GM12864 (cell line): ENCODE measurements at regions not wholly inside any gene's neighbourhood (a gene's known extent, or its start where the extent isn't known, plus 50 kb on each side); places are given as distances from the start of the nearest gene placed in this dataset.

Experiments used
- DNase-seq: peaks from one replicate; pipeline ENCODE4 v3.0.0-alpha.2; 2011; ENCODE audit warnings: low read depth
- H3K4me3 ChIP-seq: 2 replicates; pipeline ENCODE4 v1.5.1; 2011; ENCODE audit warnings: mild to moderate bottlenecking, low read depth, low read length, control low read depth
- TF ChIP-seq, protein P1 (sequence below): IDR thresholded peaks from 2 replicates; pipeline ENCODE4 v1.5.1; 2011; ENCODE audit warnings: low read depth, mild to moderate bottlenecking, moderate library complexity, low read length, control low read depth, inconsistent platforms; ENCODE audit errors: missing control alignments

DNA sequence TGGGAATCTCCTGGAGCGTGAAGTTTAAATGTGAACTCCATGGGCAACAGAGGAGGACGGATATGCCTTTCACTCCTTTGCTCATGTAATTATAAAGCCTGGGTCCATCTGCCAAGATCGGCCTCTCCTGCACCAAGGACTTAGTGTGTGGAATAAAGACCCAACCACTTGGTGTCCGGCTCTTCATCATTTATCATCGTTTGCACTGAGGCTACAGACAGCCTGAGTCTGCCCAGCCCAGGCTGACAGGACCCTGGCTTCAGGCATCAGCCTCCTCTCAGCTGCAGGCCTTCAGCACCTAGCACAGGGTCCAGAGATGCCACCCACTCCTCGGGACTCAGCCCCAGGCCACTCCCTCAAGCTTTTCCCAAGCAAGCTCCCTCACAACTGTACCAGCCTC is 206.8 kb upstream of the IPO5 start:
- H3K4me3 ChIP-seq: no peak overlapping the region
- TF ChIP-seq, protein P1, sequence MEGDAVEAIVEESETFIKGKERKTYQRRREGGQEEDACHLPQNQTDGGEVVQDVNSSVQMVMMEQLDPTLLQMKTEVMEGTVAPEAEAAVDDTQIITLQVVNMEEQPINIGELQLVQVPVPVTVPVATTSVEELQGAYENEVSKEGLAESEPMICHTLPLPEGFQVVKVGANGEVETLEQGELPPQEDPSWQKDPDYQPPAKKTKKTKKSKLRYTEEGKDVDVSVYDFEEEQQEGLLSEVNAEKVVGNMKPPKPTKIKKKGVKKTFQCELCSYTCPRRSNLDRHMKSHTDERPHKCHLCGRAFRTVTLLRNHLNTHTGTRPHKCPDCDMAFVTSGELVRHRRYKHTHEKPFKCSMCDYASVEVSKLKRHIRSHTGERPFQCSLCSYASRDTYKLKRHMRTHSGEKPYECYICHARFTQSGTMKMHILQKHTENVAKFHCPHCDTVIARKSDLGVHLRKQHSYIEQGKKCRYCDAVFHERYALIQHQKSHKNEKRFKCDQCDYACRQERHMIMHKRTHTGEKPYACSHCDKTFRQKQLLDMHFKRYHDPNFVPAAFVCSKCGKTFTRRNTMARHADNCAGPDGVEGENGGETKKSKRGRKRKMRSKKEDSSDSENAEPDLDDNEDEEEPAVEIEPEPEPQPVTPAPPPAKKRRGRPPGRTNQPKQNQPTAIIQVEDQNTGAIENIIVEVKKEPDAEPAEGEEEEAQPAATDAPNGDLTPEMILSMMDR: no peak
- DNase-seq: no peak

DNA sequence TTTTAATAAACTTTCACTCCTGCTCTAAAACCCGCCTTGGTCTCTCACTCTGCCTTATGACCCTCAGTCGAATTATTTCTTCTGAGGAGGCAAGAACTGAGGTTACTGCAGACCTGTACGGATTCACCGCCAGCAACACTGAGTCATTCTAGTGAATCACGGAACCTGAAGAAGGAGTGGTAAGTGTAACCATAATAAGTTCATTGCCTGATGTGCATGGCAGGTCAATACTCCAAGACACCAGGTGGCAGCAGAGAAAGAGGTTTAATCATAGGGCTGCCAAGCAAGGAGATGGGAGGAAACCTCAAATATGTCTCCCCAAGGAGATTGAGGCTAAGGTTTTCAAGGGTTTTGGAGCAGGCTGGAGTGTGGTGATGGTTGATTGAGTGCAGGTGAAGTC is 204.3 kb upstream of the IPO5 start:
- TF ChIP-seq, protein P1: no peak
- no peak for DNase-seq
- H3K4me3 ChIP-seq: no peak overlapping the region

DNA sequence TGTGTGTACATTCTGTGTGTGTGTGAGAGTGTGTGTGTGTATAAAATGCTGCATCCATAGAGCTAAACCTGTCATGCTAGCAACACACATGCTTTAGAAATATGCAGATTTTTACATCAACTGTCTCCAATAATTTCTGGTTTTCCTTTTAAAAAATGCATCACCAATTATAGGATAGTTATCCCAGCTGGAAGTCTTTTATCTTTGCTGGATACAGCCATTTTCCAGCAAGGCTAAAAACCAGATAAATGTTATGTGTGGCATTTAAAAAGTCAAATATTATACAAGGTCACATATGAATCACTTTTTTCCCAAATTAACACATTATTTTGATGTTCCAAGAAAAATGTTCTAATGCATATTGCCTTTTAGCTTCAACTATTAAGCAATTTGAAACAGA is 202.0 kb upstream of the IPO5 start:
- no peak for DNase-seq
- TF ChIP-seq, protein P1: no peak
- H3K4me3 ChIP-seq: no peak overlapping the region

DNA sequence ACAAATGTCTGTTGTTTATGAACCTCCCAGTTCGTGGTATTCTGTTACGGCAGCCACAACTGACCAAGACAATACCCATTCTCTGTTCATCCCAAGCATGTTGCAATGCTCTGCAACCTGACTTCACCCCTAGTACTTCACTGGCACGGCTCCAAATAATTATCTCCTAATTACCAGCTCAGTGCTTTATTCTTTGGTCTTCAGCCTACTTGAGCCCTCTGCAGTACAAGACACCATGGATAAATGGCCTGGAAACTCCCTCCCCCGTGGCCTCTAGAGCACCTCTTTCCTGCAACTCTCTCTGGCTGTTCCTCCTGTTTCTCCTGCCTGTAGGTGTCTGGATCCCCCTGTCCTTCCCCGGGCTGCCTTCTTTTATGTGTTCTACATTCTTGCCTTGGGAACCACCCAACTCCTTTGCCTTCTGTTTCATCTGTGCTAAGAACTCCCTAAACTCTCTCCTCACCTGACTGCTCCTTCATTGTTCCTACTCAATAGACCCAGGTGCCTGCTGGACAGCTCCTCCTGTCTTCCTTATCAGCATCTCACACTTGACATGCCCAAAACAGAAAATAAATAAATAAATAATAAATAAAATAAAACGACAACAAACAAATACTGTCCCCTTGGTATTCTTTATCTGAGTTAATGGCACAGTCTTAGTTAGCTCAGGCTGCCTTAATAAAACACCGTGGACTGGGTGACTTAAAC is 200.4 kb upstream of the IPO5 start:
- DNase-seq: no peak
- TF ChIP-seq, protein P1: no peak
- no peak overlapping the region for H3K4me3 ChIP-seq

DNA sequence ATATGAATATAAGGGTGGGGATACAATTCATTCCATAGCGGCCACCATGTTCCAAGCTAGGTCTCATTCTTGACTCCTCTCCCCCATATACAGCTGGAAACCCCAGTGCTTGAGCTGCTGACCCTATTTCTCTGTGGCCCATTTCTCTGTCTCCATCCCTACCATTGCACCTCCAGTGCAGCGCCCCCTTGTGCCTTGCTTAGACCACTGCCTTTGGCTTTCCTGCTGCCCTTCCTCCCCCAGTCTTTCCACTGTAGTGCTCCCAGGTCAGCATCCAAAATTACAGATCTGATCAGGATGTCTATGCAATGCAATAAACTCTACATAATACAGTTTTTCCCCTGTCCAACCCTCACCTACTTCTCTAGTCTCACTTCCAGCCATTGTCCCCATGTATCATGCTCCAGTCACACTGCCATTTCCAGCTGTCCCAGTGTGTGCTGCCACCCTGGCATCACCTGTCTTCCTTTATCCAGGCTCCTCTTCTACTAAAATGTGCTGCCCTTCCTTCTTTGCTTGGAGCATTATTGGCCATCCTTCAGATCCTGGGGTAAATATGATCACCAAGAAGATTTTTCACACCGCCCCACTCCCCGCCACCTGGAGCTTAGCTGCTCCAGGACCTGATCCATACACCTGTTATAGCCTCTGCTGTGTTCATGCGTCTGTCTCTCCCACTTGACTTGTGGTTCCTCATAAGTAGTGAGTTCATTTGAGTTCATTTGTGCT is 199.4 kb upstream of the IPO5 start:
- H3K4me3 ChIP-seq: no peak overlapping the region
- no peak for DNase-seq
- TF ChIP-seq, protein P1: peak; percentile 31

DNA sequence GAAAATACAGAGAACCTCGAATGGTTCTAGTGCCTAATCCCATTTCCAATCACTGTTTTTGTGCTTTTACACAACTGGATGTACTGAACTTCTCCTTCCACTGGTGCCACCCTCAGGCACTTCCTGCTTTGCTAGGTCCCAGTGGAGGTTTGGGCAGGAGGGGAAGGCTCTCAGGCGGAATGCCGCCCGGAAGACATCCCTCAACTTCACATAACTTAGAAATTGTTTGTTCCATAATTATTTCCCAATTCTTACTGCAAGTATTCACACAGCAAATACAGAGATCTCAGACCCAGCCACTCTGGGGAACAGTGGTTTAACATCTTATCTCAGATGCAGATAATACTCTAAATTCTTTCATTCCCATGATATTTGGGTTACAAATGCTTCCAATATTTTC is 195.7 kb upstream of the IPO5 start:
- no peak for DNase-seq
- no peak overlapping the region for H3K4me3 ChIP-seq
- TF ChIP-seq, protein P1: no peak
